ENCODE measurements at regions not wholly inside any gene's neighbourhood (a gene's known extent, or its start where the extent isn't known, plus 50 kb on each side); places are given as distances from the start of the nearest gene placed in this dataset.

GRCh38 chr18:43855376-43855775 lies 578.1 kb upstream of the SYT4 start:
- H3K36me3 Mint-ChIP-seq (ENCODE audit: insufficient read depth, unreplicated experiment), result no peaks in the 10 kb centered on the region
- DNase-seq (ENCODE audit: unreplicated experiment), result no peak
- intact Hi-C loops (cut with micrococcal nuclease), result no loop called here
- H3K4me3 Mint-ChIP-seq (ENCODE audit: unreplicated experiment), result no peak overlapping the region
- H3K9me3 Mint-ChIP-seq (ENCODE audit: unreplicated experiment), result no peaks in the 10 kb centered on the region
- no peaks in the 10 kb centered on the region for H3K4me1 Mint-ChIP-seq (ENCODE audit: insufficient read depth, unreplicated experiment)
- H3K27me3 Mint-ChIP-seq (ENCODE audit: insufficient read depth, unreplicated experiment), result peaks cover 11% of the 10 kb centered on the region
- TF ChIP-seq, protein P1, sequence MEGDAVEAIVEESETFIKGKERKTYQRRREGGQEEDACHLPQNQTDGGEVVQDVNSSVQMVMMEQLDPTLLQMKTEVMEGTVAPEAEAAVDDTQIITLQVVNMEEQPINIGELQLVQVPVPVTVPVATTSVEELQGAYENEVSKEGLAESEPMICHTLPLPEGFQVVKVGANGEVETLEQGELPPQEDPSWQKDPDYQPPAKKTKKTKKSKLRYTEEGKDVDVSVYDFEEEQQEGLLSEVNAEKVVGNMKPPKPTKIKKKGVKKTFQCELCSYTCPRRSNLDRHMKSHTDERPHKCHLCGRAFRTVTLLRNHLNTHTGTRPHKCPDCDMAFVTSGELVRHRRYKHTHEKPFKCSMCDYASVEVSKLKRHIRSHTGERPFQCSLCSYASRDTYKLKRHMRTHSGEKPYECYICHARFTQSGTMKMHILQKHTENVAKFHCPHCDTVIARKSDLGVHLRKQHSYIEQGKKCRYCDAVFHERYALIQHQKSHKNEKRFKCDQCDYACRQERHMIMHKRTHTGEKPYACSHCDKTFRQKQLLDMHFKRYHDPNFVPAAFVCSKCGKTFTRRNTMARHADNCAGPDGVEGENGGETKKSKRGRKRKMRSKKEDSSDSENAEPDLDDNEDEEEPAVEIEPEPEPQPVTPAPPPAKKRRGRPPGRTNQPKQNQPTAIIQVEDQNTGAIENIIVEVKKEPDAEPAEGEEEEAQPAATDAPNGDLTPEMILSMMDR (IDR thresholded peaks at IDR 0.05; ENCODE audit: unreplicated experiment), result no peak
- CTCF ChIA-PET, result interaction anchor here (0.7 kb wide), 1 partner anchor 193 kb away, joined by 3 read pairs; no protein-coding TSS in a partner anchor
- BruUV-seq (replicated peaks), result no TSS peak
- POLR2A ChIA-PET, result no interaction called here
- H3K27ac Mint-ChIP-seq (ENCODE audit: low read depth, unreplicated experiment), result no peak overlapping the region

DNA sequence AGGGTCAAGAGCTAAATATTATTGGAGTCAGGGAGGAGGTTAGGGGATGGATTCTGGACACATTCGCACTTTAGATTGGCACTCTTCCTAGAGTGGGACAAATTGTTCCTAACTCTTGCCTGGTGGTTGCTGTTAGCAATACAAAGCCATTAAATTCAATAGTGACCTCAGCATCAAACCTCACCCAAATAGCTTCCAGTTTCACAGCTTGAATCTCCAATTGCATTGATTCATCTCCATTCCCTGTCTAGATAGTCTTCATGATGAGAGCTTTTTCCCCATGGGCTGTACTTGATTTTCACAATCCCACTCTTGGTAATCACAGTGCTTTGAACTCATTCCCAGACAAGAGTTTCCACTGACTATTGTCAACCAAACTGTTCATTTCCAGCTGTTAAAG lies 585.9 kb upstream of the SYT4 start:
- Mint-ChIP-seq H3K9me3 (ENCODE audit: unreplicated experiment) (no peaks in the 10 kb centered on the region), H3K36me3 (ENCODE audit: insufficient read depth, unreplicated experiment) (no peaks in the 10 kb centered on the region), H3K4me3 (ENCODE audit: unreplicated experiment) (no peak overlapping the region), H3K27me3 (ENCODE audit: insufficient read depth, unreplicated experiment) (no peaks in the 10 kb centered on the region), H3K27ac (ENCODE audit: low read depth, unreplicated experiment) (no peak overlapping the region), H3K4me1 (ENCODE audit: insufficient read depth, unreplicated experiment) (no peaks in the 10 kb centered on the region)
- intact Hi-C loops (cut with micrococcal nuclease), result no loop called here
- CTCF ChIA-PET, result interaction anchor here (1.0 to 1.2 kb wide), 2 partner anchors 11 to 132 kb away, joined by 3 read pairs; no protein-coding TSS in a partner anchor
- TF ChIP-seq, protein P1 (IDR thresholded peaks at IDR 0.05; ENCODE audit: unreplicated experiment), result no peak
- POLR2A ChIA-PET, result no interaction called here
- no TSS peak for BruUV-seq (replicated peaks)
- DNase-seq (ENCODE audit: unreplicated experiment), result no peak

DNA sequence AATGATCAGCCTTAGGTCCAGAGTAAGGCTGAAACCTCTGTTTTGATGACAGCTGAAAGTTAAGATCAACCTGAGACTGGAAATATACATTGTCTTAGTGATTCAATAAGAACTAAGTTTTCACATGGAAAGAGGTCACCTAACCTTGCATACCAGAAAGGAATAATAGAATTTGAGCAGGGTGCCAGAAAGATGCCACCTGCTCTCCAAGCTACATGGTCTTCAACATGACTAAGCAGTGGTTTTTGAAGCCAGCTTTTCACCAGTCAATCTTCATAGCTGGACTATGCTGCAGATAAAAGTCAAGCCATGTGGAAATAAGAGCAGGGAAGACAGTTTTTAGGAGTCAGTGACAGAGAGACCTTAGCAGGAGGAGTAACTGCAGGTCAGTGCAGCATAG lies 589.4 kb upstream of the SYT4 start:
- intact Hi-C loops (cut with micrococcal nuclease), result no loop called here
- H3K9me3 Mint-ChIP-seq (ENCODE audit: unreplicated experiment), result no peaks in the 10 kb centered on the region
- BruUV-seq (replicated peaks), result no TSS peak
- DNase-seq (ENCODE audit: unreplicated experiment), result no peak
- POLR2A ChIA-PET, result no interaction called here
- no peak overlapping the region for H3K4me3 Mint-ChIP-seq (ENCODE audit: unreplicated experiment)
- no peaks in the 10 kb centered on the region for H3K27me3 Mint-ChIP-seq (ENCODE audit: insufficient read depth, unreplicated experiment)
- H3K36me3 Mint-ChIP-seq (ENCODE audit: insufficient read depth, unreplicated experiment), result no peaks in the 10 kb centered on the region
- H3K4me1 Mint-ChIP-seq (ENCODE audit: insufficient read depth, unreplicated experiment), result peaks cover 9% of the 10 kb centered on the region
- H3K27ac Mint-ChIP-seq (ENCODE audit: low read depth, unreplicated experiment), result no peak overlapping the region
- CTCF ChIA-PET, result interaction anchor here (0.7 kb wide), 1 partner anchor 1134 kb away, joined by 3 read pairs; no protein-coding TSS in a partner anchor
- TF ChIP-seq, protein P1 (IDR thresholded peaks at IDR 0.05; ENCODE audit: unreplicated experiment), result no peak

DNA sequence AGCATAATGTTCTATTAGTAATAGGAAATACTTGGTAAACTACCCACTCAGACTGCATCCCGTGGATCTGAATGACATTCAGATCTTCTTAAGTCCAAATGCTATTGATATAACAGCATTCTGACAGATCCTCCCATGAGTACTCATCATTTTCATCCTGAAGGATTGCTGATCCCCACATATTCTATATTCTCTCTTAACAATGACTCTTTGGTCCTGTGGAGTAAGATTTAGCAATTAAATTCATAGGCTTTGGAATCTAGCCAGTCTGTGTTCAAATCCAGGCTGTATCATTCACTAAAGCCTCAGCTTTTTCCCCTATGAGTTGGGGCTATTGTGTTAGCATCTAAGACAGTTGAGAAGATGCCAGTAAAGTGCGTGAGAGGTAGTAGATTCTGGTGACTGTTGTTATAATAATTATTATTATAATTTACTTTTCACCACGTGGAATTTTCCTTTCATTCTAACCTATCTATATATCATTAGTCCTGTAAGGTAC lies 591.3 kb upstream of the SYT4 start:
- Mint-ChIP-seq H3K27ac (ENCODE audit: low read depth, unreplicated experiment) (no peak overlapping the region), H3K4me3 (ENCODE audit: unreplicated experiment) (no peak overlapping the region), H3K9me3 (ENCODE audit: unreplicated experiment) (no peaks in the 10 kb centered on the region), H3K27me3 (ENCODE audit: insufficient read depth, unreplicated experiment) (no peaks in the 10 kb centered on the region), H3K36me3 (ENCODE audit: insufficient read depth, unreplicated experiment) (no peaks in the 10 kb centered on the region), H3K4me1 (ENCODE audit: insufficient read depth, unreplicated experiment) (peaks cover 9% of the 10 kb centered on the region)
- TF ChIP-seq, protein P1 (IDR thresholded peaks at IDR 0.05; ENCODE audit: unreplicated experiment), result no peak
- intact Hi-C loops (cut with micrococcal nuclease), result no loop called here
- POLR2A ChIA-PET, result interaction anchor here (0.6 to 3.0 kb wide), 5 partner anchors 11 to 857 kb away, joined by 3 to 19 read pairs (median 3); no protein-coding TSS in a partner anchor
- no peak for DNase-seq (ENCODE audit: unreplicated experiment)
- BruUV-seq (replicated peaks), result no TSS peak
- CTCF ChIA-PET, result interaction anchor here (0.6 to 0.8 kb wide), 2 partner anchors 30 to 206 kb away, joined by 3 read pairs; no protein-coding TSS in a partner anchor
